ENCODE measurements at regions not wholly inside any gene's neighbourhood (a gene's known extent, or its start where the extent isn't known, plus 50 kb on each side); places are given as distances from the start of the nearest gene placed in this dataset.

- no peak overlapping the region for H3K27ac ChIP-seq (ENCODE audit: control insufficient read depth, insufficient read depth, low read length)
- TF ChIP-seq EZH2 (IDR thresholded peaks at IDR 0.05; ENCODE audit: low read length) (no peak), CTCF (optimal IDR thresholded peaks at IDR 0.05 in 1 of 3, IDR thresholded peaks at IDR 0.05 in 1 of 3, conservative IDR thresholded peaks at IDR 0.05 in 1 of 3; ENCODE audit: extremely low read depth in 1 of 3, insufficient read depth in 2 of 3, low read length in 3 of 3) (no peak)
- no peak overlapping the region for H2AFZ ChIP-seq (ENCODE audit: control insufficient read depth, low read length)
- no peak for DNase-seq (ENCODE audit: low read depth, low spot score)
- H3K4me2 ChIP-seq (ENCODE audit: control insufficient read depth, extremely low read depth, insufficient read depth, low read depth, low read length): no peak overlapping the region
- H3K9ac ChIP-seq (ENCODE audit: control insufficient read depth, extremely low read depth, insufficient read depth, low read length): no peak overlapping the region
- no peaks in the 10 kb centered on the region for H3K9me1 ChIP-seq (ENCODE audit: control insufficient read depth, extremely low read depth, insufficient read depth, low read length)
- no peaks in the 10 kb centered on the region for H3K79me2 ChIP-seq (ENCODE audit: control insufficient read depth, insufficient read depth, low read length)
- H3K4me3 ChIP-seq (ENCODE audit: control insufficient read depth in 2 of 3, extremely low read depth in 1 of 3, insufficient read depth in 2 of 3, low read depth in 1 of 3, low read length in 3 of 3): no peak overlapping the region
- H4K20me1 ChIP-seq (ENCODE audit: control insufficient read depth, extremely low read depth, insufficient read depth, low read length): no peaks in the 10 kb centered on the region
- H3K36me3 ChIP-seq (ENCODE audit: control insufficient read depth in 2 of 2, extremely low read depth in 1 of 2, insufficient read depth in 2 of 2, low read length in 2 of 2): no peaks in the 10 kb centered on the region
- H3K9me3 ChIP-seq (ENCODE audit: control insufficient read depth, low read depth, low read length): peaks cover 8% of the 10 kb centered on the region
- no peaks in the 10 kb centered on the region for H3K4me1 ChIP-seq (ENCODE audit: control insufficient read depth, extremely low read depth, insufficient read depth, low read length)
- no peak for FAIRE-seq
- dilution Hi-C loops (cut with MboI; ENCODE audit: extremely low pct_ligation_motif_present, low sequenced_read_pairs): no loop called here
- H3K27me3 ChIP-seq (ENCODE audit: control insufficient read depth, extremely low read depth, insufficient read depth, low read length): no peaks in the 10 kb centered on the region
These were observed 95.7 kb downstream of the BUB3 start for GRCh38 chr10:123249894-123250293.

- H3K9me1 ChIP-seq (ENCODE audit: control insufficient read depth, extremely low read depth, insufficient read depth, low read length): no peaks in the 10 kb centered on the region
- no peak overlapping the region for H3K4me2 ChIP-seq (ENCODE audit: control insufficient read depth, extremely low read depth, insufficient read depth, low read depth, low read length)
- H3K27ac ChIP-seq (ENCODE audit: control insufficient read depth, insufficient read depth, low read length): no peak overlapping the region
- FAIRE-seq (no peak), DNase-seq (ENCODE audit: low read depth, low spot score) (no peak)
- dilution Hi-C loops (cut with MboI; ENCODE audit: extremely low pct_ligation_motif_present, low sequenced_read_pairs): no loop called here
- TF ChIP-seq CTCF (optimal IDR thresholded peaks at IDR 0.05 in 1 of 3, IDR thresholded peaks at IDR 0.05 in 1 of 3, conservative IDR thresholded peaks at IDR 0.05 in 1 of 3; ENCODE audit: extremely low read depth in 1 of 3, insufficient read depth in 2 of 3, low read length in 3 of 3) (no peak), EZH2 (IDR thresholded peaks at IDR 0.05; ENCODE audit: low read length) (no peak)
- H3K4me1 ChIP-seq (ENCODE audit: control insufficient read depth, extremely low read depth, insufficient read depth, low read length): no peaks in the 10 kb centered on the region
- H3K9ac ChIP-seq (ENCODE audit: control insufficient read depth, extremely low read depth, insufficient read depth, low read length): no peak overlapping the region
- H4K20me1 ChIP-seq (ENCODE audit: control insufficient read depth, extremely low read depth, insufficient read depth, low read length): no peaks in the 10 kb centered on the region
- no peaks in the 10 kb centered on the region for H3K36me3 ChIP-seq (ENCODE audit: control insufficient read depth in 2 of 2, extremely low read depth in 1 of 2, insufficient read depth in 2 of 2, low read length in 2 of 2)
- no peak overlapping the region for H2AFZ ChIP-seq (ENCODE audit: control insufficient read depth, low read length)
- no peaks in the 10 kb centered on the region for H3K27me3 ChIP-seq (ENCODE audit: control insufficient read depth, extremely low read depth, insufficient read depth, low read length)
- H3K79me2 ChIP-seq (ENCODE audit: control insufficient read depth, insufficient read depth, low read length): no peaks in the 10 kb centered on the region
- H3K9me3 ChIP-seq (ENCODE audit: control insufficient read depth, low read depth, low read length): peaks cover 14% of the 10 kb centered on the region
- H3K4me3 ChIP-seq (ENCODE audit: control insufficient read depth in 2 of 3, extremely low read depth in 1 of 3, insufficient read depth in 2 of 3, low read depth in 1 of 3, low read length in 3 of 3): no peak overlapping the region
These were observed 96.4 kb downstream of the BUB3 start for GRCh38 chr10:123250640-123251039.
